Mammary epithelial cell (primary cell): ENCODE measurements at regions not wholly inside any gene's neighbourhood (a gene's known extent, or its start where the extent isn't known, plus 50 kb on each side); places are given as distances from the start of the nearest gene placed in this dataset.

Source experiments
- CTCF ChIP-seq, 2 donors: IDR thresholded peaks in 1 of 2; conservative IDR thresholded peaks in 1 of 2; 2 replicates each; pipeline ENCODE4 v1.5.1; 2011 to 2012; ENCODE audit warnings: inconsistent platforms in 2 of 2, low read length in 2 of 2, mild to moderate bottlenecking in 2 of 2, control low read depth in 1 of 2, low read depth in 1 of 2; ENCODE audit not compliant: insufficient read depth in 1 of 2; ENCODE audit errors: extremely low read depth in 1 of 2
- EZH2 ChIP-seq: IDR thresholded peaks from 2 replicates; pipeline ENCODE4 v1.6.1; 2012; ENCODE audit warnings: low read length, inconsistent platforms, borderline replicate concordance

GRCh38 chr10:61609701-61610100 lies 53.0 kb upstream of the CABCOCO1 start:
- TF ChIP-seq CTCF (conservative IDR thresholded peaks at IDR 0.05 in 1 of 2, IDR thresholded peaks at IDR 0.05 in 1 of 2; ENCODE audit: extremely low read depth in 1 of 2, insufficient read depth in 1 of 2, low read depth in 1 of 2, low read length in 2 of 2) (no peak), EZH2 (no peak)
